Prostate gland (tissue), 2 donors: ENCODE measurements at regions not wholly inside any gene's neighbourhood (a gene's known extent, or its start where the extent isn't known, plus 50 kb on each side); places are given as distances from the start of the nearest gene placed in this dataset.

Experiments used
- DNase-seq: peaks from one replicate; pipeline ENCODE4 v3.0.0-alpha.2; 2019; ENCODE audit warnings: low spot score
- H3K27ac ChIP-seq, 2 donors: fragments of 200-600 bp; sonication (generic); 2 replicates each; pipeline ENCODE4 v1.5.1; 2017 to 2019
- H3K27me3 ChIP-seq: fragments of 200-600 bp; sonication (generic); replicated peaks from 2 replicates; pipeline ENCODE4 v1.5.1; 2019; ENCODE audit not compliant: insufficient read depth
- H3K36me3 ChIP-seq, 2 donors: fragments of 200-600 bp; sonication (generic); 1 replicate in 1 of 2; 2 replicates in 1 of 2; pipeline versions ENCODE4 v1.5.1 to v1.8.1; 2017 to 2019
- H3K4me1 ChIP-seq: fragments of 200-600 bp; sonication (generic); replicated peaks from 2 replicates; pipeline ENCODE4 v1.5.1; 2019
- H3K4me3 ChIP-seq, 2 donors: fragments of 200-600 bp; sonication (generic); 2 replicates each; pipeline ENCODE4 v1.5.1; 2017 to 2019
- H3K9me3 ChIP-seq: fragments of 200-600 bp; sonication (generic); 2 replicates; pipeline ENCODE4 v1.5.1; 2017
- POLR2A ChIP-seq: fragments of 450-650 bp; IDR thresholded peaks from one replicate; pipeline ENCODE4 v1.6.1; 2016; ENCODE audit warnings: antibody characterized with exemption, mild to moderate bottlenecking
- POLR2AphosphoS5 ChIP-seq: sonication (generic); formaldehyde crosslinking; IDR thresholded peaks from one replicate; pipeline ENCODE4 v1.6.1; 2017; ENCODE audit warnings: antibody characterized with exemption
- WGBS: methylation state at CpG from one replicate; pipeline ENCODE4 v1.1.5; 2018; 5-methylcytosine and 5-hydroxymethylcytosine counted together
- intact Hi-C: fragments of 100-400 bp; cut with DNase I; formaldehyde crosslinking; loops from one replicate; pipeline ENCODE4 v1.14.2; 2022
- TF ChIP-seq, protein P1 (sequence below), 4 experiments: fragments of 200-600 bp in 2 of 4; fragments of 450-650 bp in 2 of 4; sonication (generic) in 2 of 4; IDR thresholded peaks; 1 replicate in 3 of 4; 2 replicates in 1 of 4; pipeline ENCODE4 v1.5.1; 2016 to 2019; ENCODE audit warnings: antibody characterized with exemption in 4 of 4, mild to moderate bottlenecking in 2 of 4, moderate library complexity in 2 of 4

DNA sequence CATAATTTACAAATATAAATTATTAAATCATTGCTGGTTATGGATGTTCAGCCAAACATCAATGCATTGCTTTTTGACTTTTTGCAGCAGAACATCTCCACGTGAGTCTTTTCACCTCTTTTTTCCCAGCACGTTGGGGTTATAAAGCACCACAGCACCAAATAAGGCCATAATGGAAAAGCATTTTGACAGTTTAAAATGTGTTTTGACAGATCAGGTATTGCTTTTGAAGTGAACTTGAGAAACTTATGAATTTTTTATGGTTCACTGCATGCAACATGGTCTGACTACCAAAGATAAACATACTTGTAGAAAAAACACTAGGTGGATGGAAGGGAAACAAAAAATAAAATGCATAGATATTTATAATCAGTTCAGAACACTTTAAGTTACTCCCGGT lies 622.4 kb downstream of the HTR1B start:
- TF ChIP-seq, protein P1, sequence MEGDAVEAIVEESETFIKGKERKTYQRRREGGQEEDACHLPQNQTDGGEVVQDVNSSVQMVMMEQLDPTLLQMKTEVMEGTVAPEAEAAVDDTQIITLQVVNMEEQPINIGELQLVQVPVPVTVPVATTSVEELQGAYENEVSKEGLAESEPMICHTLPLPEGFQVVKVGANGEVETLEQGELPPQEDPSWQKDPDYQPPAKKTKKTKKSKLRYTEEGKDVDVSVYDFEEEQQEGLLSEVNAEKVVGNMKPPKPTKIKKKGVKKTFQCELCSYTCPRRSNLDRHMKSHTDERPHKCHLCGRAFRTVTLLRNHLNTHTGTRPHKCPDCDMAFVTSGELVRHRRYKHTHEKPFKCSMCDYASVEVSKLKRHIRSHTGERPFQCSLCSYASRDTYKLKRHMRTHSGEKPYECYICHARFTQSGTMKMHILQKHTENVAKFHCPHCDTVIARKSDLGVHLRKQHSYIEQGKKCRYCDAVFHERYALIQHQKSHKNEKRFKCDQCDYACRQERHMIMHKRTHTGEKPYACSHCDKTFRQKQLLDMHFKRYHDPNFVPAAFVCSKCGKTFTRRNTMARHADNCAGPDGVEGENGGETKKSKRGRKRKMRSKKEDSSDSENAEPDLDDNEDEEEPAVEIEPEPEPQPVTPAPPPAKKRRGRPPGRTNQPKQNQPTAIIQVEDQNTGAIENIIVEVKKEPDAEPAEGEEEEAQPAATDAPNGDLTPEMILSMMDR (IDR thresholded peaks at IDR 0.05) = no peak
- TF ChIP-seq POLR2A (no peak), POLR2AphosphoS5 (no peak)

DNA sequence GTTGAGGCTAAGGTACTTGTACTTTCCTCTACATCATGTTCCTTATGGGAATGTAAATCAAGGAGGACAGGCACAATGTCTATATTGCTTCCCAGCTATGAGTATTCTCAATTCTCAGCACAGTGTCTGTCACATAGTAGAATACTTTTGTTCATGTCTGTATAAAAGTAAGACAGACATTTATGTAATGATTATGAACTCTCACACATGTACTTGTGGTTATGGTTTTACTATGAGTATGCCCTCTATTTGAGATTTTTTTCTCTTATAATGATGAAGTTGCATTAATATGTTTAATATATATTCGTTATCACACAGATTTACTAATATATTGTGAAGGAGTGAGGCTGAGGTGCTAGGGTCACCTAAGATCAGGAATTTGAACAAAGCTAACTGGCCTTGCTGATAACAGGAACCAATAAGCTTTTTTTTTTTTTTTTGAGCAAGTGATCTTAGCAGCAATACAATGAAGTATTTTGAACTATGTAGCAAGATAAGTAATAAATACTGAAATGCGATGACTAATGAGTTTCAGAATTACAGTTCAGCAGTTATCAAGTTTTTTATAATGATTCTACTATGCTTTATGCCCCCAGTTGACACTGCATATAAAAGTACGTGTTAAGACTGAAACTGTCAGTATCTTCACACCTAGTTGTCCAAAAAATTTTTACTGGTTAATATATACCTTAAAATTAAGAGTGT lies 623.1 kb downstream of the HTR1B start:
- Histone ChIP-seq H3K27me3 (no peaks in the 10 kb centered on the region), H3K27ac (no peak overlapping the region), H3K9me3 (no peaks in the 10 kb centered on the region), H3K36me3 (no peaks in the 10 kb centered on the region), H3K4me1 (no peaks in the 10 kb centered on the region), H3K4me3 (no peak overlapping the region)
- 67% methylated on average over 3 of the region's 3 CpGs for WGBS
- TF ChIP-seq POLR2AphosphoS5 (no peak), POLR2A (no peak)
- TF ChIP-seq, protein P1 (IDR thresholded peaks at IDR 0.05) = no peak
- intact Hi-C loops = no loop called here
- DNase-seq = no peak

More for the DNA sequence above, 622.4 kb downstream of the HTR1B start:
- no peak for DNase-seq
- intact Hi-C loops = no loop called here
- Histone ChIP-seq H3K4me3 (no peak overlapping the region), H3K9me3 (no peaks in the 10 kb centered on the region), H3K27ac (no peak overlapping the region), H3K36me3 (no peaks in the 10 kb centered on the region), H3K27me3 (no peaks in the 10 kb centered on the region), H3K4me1 (no peaks in the 10 kb centered on the region)
- 51% methylated on average over 3 of the region's 3 CpGs for WGBS

DNA sequence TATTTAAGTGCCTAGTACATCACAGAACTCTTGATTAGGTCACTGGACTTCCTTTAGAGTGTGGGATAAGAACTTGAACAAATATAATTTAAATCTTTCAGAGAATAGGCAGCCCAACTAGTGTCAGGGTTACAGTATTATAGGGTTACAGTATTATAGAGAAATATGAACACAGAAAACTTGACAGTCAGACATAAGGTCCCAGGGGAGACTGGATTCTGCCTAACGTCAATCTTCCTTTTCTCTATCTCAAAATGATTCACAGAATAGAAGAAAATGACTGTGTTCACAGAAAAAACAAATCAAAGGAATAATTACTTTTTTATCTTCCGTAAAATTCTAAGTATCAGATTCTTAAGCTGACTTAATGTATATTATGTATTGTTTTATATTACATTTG lies 623.8 kb downstream of the HTR1B start:
- no peak for DNase-seq
- intact Hi-C loops = no loop called here
- H3K27me3 ChIP-seq = no peaks in the 10 kb centered on the region
- no peaks in the 10 kb centered on the region for H3K4me1 ChIP-seq
- 81% methylated on average over 2 of the region's 2 CpGs for WGBS
- H3K9me3 ChIP-seq = no peaks in the 10 kb centered on the region
- no peak overlapping the region for H3K27ac ChIP-seq
- TF ChIP-seq POLR2A (no peak), POLR2AphosphoS5 (no peak)
- TF ChIP-seq, protein P1 (IDR thresholded peaks at IDR 0.05) = no peak
- H3K4me3 ChIP-seq = no peak overlapping the region
- H3K36me3 ChIP-seq = no peaks in the 10 kb centered on the region

DNA sequence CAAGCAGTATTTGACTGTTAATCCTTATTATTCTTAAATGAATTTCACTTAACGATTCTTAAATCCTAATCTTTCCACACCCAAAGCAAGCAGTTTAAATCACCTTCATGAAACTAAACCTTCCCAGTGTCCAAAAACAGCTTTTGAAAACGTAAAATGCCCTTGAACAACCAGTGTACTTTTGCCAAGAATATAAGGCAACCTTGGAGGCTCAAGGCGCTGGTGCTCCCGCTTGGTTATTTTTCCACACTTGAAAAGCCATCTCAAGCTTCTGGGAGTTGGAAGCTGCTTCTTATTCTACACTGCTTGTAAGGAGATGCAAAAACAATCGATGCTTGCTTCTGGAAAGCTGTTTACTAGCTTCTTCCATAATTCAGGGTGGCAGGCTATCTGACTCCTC lies 625.7 kb downstream of the HTR1B start:
- no peak for DNase-seq
- Histone ChIP-seq H3K27ac (no peak overlapping the region), H3K9me3 (no peaks in the 10 kb centered on the region), H3K4me3 (no peak overlapping the region), H3K27me3 (no peaks in the 10 kb centered on the region), H3K36me3 (no peaks in the 10 kb centered on the region), H3K4me1 (no peaks in the 10 kb centered on the region)
- whole genome bisulfite sequencing = 83% methylated on average over 5 of the region's 5 CpGs
- TF ChIP-seq, protein P1 (IDR thresholded peaks at IDR 0.05) = no peak
- TF ChIP-seq POLR2AphosphoS5 = no peak
- TF ChIP-seq POLR2A = no peak
- intact Hi-C loops = no loop called here

DNA sequence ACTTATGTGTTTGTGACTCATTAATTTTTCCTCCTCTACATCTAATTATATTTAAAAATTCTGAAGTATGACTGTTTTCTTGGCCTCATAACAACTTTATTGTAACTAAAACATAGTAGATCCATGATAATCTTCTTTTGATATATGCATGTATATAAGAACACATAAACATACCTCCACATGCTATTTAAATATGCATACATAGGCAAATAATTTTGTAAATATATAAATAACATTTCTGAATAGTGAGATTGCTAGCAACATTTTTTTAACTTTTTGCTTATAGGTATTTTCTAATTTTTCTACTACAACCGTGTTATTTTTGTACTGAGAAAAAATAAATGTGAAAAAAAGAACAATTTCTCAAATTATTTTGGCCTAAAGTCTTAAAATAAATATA lies 627.6 kb downstream of the HTR1B start:
- no peaks in the 10 kb centered on the region for H3K27me3 ChIP-seq
- no peak overlapping the region for H3K4me3 ChIP-seq
- TF ChIP-seq, protein P1 (IDR thresholded peaks at IDR 0.05) = no peak
- TF ChIP-seq POLR2AphosphoS5 (no peak), POLR2A (no peak)
- 85% methylated on average over 1 of the region's 1 CpG for WGBS
- intact Hi-C loops = no loop called here
- no peak for DNase-seq
- no peak overlapping the region for H3K27ac ChIP-seq
- no peaks in the 10 kb centered on the region for H3K4me1 ChIP-seq
- no peaks in the 10 kb centered on the region for H3K9me3 ChIP-seq
- H3K36me3 ChIP-seq = no peaks in the 10 kb centered on the region
